ENCODE measurements at regions not wholly inside any gene's neighbourhood (a gene's known extent, or its start where the extent isn't known, plus 50 kb on each side); places are given as distances from the start of the nearest gene placed in this dataset.
A peak's percentile ranks its signal among the peaks of the same experiment; 100 is the strongest.
"Not testable (repeated sequence)": the region's sequence is repeated elsewhere in the genome, so short reads cannot be mapped to it uniquely, and the experiment has no call there.

- Histone ChIP-seq H3K27me3 (ENCODE audit: control insufficient read depth in 1 of 2, insufficient read depth in 2 of 2, low read length in 1 of 2) (no peaks in the 10 kb centered on the region), H3K36me3 (ENCODE audit: control insufficient read depth in 1 of 2, insufficient read depth in 2 of 2, low read length in 1 of 2) (no peaks in the 10 kb centered on the region), H3K27ac (ENCODE audit: low read depth in 1 of 2, low read length in 2 of 2) (no peak overlapping the region), H3K4me3 (ENCODE audit: low read length in 2 of 2) (no peak overlapping the region), H3K4me1 (ENCODE audit: control insufficient read depth in 1 of 2, insufficient read depth in 2 of 2, low read length in 2 of 2) (no peaks in the 10 kb centered on the region), H3K9me3 (ENCODE audit: control insufficient read depth, low read length) (peaks cover 3% of the 10 kb centered on the region)
- intact Hi-C loops (cut with DNase I), result no loop called here
- DNase-seq, result no peak
- peak; percentile 37 for ATAC-seq (ENCODE audit: low FRiP score)
- 35 to 37% methylated on average over 3 of the region's 3 CpGs for WGBS, 2 donors
Measured at GRCh38 chr21:8993284-8993942, 1528.0 kb upstream of the TPTE start.

GRCh38 chr21:8993943-8994639 lies 1527.3 kb upstream of the TPTE start:
- Histone ChIP-seq H3K9me3 (ENCODE audit: control insufficient read depth, low read length) (peaks cover 1% of the 10 kb centered on the region), H3K4me1 (ENCODE audit: control insufficient read depth in 1 of 2, insufficient read depth in 2 of 2, low read length in 2 of 2) (no peaks in the 10 kb centered on the region), H3K27ac (ENCODE audit: low read depth in 1 of 2, low read length in 2 of 2) (no peak overlapping the region), H3K36me3 (ENCODE audit: control insufficient read depth in 1 of 2, insufficient read depth in 2 of 2, low read length in 1 of 2) (no peaks in the 10 kb centered on the region), H3K27me3 (ENCODE audit: control insufficient read depth in 1 of 2, insufficient read depth in 2 of 2, low read length in 1 of 2) (no peaks in the 10 kb centered on the region), H3K4me3 (ENCODE audit: low read length in 2 of 2) (no peak overlapping the region)
- WGBS, 2 donors, result 45 to 49% methylated on average over 7 of the region's 7 CpGs
- ATAC-seq (ENCODE audit: low FRiP score) (peak; percentile 19), DNase-seq (no peak)
- intact Hi-C loops (cut with DNase I), result no loop called here

- Histone ChIP-seq H3K4me1 (ENCODE audit: control insufficient read depth in 1 of 2, insufficient read depth in 2 of 2, low read length in 2 of 2) (no peaks in the 10 kb centered on the region), H3K4me3 (ENCODE audit: low read length in 2 of 2) (no peak overlapping the region), H3K27me3 (ENCODE audit: control insufficient read depth in 1 of 2, insufficient read depth in 2 of 2, low read length in 1 of 2) (no peaks in the 10 kb centered on the region), H3K9me3 (ENCODE audit: control insufficient read depth, low read length) (peaks cover 1% of the 10 kb centered on the region), H3K36me3 (ENCODE audit: control insufficient read depth in 1 of 2, insufficient read depth in 2 of 2, low read length in 1 of 2) (no peaks in the 10 kb centered on the region), H3K27ac (ENCODE audit: low read depth in 1 of 2, low read length in 2 of 2) (no peak overlapping the region)
- intact Hi-C loops (cut with DNase I), result no loop called here
- DNase-seq, result no peak
- ATAC-seq (ENCODE audit: low FRiP score), result peak; percentile 20
- 37 to 40% methylated on average over 7 of the region's 7 CpGs for WGBS, 2 donors
Measured at GRCh38 chr21:8994640-8995511, 1526.5 kb upstream of the TPTE start.

GRCh38 chr21:8996487-8996968 lies 1524.9 kb upstream of the TPTE start:
- intact Hi-C loops (cut with DNase I); H3K27me3 ChIP-seq (ENCODE audit: control insufficient read depth in 1 of 2, insufficient read depth in 2 of 2, low read length in 1 of 2); H3K4me3 ChIP-seq (ENCODE audit: low read length in 2 of 2); DNase-seq; H3K4me1 ChIP-seq (ENCODE audit: control insufficient read depth in 1 of 2, insufficient read depth in 2 of 2, low read length in 2 of 2); H3K27ac ChIP-seq (ENCODE audit: low read depth in 1 of 2, low read length in 2 of 2); H3K9me3 ChIP-seq (ENCODE audit: control insufficient read depth, low read length); ATAC-seq (ENCODE audit: low FRiP score); H3K36me3 ChIP-seq (ENCODE audit: control insufficient read depth in 1 of 2, insufficient read depth in 2 of 2, low read length in 1 of 2): not testable (repeated sequence)
- 31 to 40% methylated on average over 1 of the region's 1 CpG for WGBS, 2 donors

GRCh38 chr21:8997011-8997440 lies 1524.4 kb upstream of the TPTE start:
- intact Hi-C loops (cut with DNase I), result no loop called here
- ATAC-seq (ENCODE audit: low FRiP score), result no peak
- no peak for DNase-seq
- H3K4me3 ChIP-seq (ENCODE audit: low read length in 2 of 2), result no peak overlapping the region
- H3K4me1 ChIP-seq (ENCODE audit: control insufficient read depth in 1 of 2, insufficient read depth in 2 of 2, low read length in 2 of 2), result no peaks in the 10 kb centered on the region
- H3K36me3 ChIP-seq (ENCODE audit: control insufficient read depth in 1 of 2, insufficient read depth in 2 of 2, low read length in 1 of 2), result no peaks in the 10 kb centered on the region
- no peaks in the 10 kb centered on the region for H3K27me3 ChIP-seq (ENCODE audit: control insufficient read depth in 1 of 2, insufficient read depth in 2 of 2, low read length in 1 of 2)
- no peak overlapping the region for H3K27ac ChIP-seq (ENCODE audit: low read depth in 1 of 2, low read length in 2 of 2)
- peaks cover 1% of the 10 kb centered on the region for H3K9me3 ChIP-seq (ENCODE audit: control insufficient read depth, low read length)
- WGBS, 2 donors, result 53% methylated on average over 1 of the region's 1 CpG

- intact Hi-C loops (cut with DNase I); ATAC-seq (ENCODE audit: low FRiP score): not testable (repeated sequence)
Measured at GRCh38 chr21:8997443-8998390, 1523.7 kb upstream of the TPTE start.

GRCh38 chr21:8998480-8998879 lies 1522.9 kb upstream of the TPTE start:
- H3K4me3 ChIP-seq (ENCODE audit: low read length in 2 of 2); H3K4me1 ChIP-seq (ENCODE audit: control insufficient read depth in 1 of 2, insufficient read depth in 2 of 2, low read length in 2 of 2); H3K36me3 ChIP-seq (ENCODE audit: control insufficient read depth in 1 of 2, insufficient read depth in 2 of 2, low read length in 1 of 2); ATAC-seq (ENCODE audit: low FRiP score); H3K27ac ChIP-seq (ENCODE audit: low read depth in 1 of 2, low read length in 2 of 2); H3K9me3 ChIP-seq (ENCODE audit: control insufficient read depth, low read length); DNase-seq; intact Hi-C loops (cut with DNase I); H3K27me3 ChIP-seq (ENCODE audit: control insufficient read depth in 1 of 2, insufficient read depth in 2 of 2, low read length in 1 of 2): not testable (repeated sequence)
- 22 to 25% methylated on average over 1 of the region's 1 CpG for WGBS, 2 donors

More at GRCh38 chr21:8997443-8998390, 1523.7 kb upstream of the TPTE start:
- 35 to 38% methylated on average over 4 of the region's 4 CpGs for WGBS, 2 donors
- not testable (repeated sequence) for H3K27ac ChIP-seq (ENCODE audit: low read depth in 1 of 2, low read length in 2 of 2); H3K4me1 ChIP-seq (ENCODE audit: control insufficient read depth in 1 of 2, insufficient read depth in 2 of 2, low read length in 2 of 2); H3K4me3 ChIP-seq (ENCODE audit: low read length in 2 of 2); H3K36me3 ChIP-seq (ENCODE audit: control insufficient read depth in 1 of 2, insufficient read depth in 2 of 2, low read length in 1 of 2); H3K27me3 ChIP-seq (ENCODE audit: control insufficient read depth in 1 of 2, insufficient read depth in 2 of 2, low read length in 1 of 2); H3K9me3 ChIP-seq (ENCODE audit: control insufficient read depth, low read length); DNase-seq
